Erythroblast (primary cell): ENCODE measurements at regions not wholly inside any gene's neighbourhood (a gene's known extent, or its start where the extent isn't known, plus 50 kb on each side); places are given as distances from the start of the nearest gene placed in this dataset.

Source experiments
- GATA1 ChIP-seq: IDR thresholded peaks from 2 replicates; pipeline ENCODE4 v1.6.1; 2011; ENCODE audit warnings: low read depth, mild to moderate bottlenecking, control low read depth, low read length, moderate library complexity
- POLR2A ChIP-seq: IDR thresholded peaks from 2 replicates; pipeline ENCODE4 v1.6.1; 2011; ENCODE audit warnings: mild to moderate bottlenecking, low read length

DNA sequence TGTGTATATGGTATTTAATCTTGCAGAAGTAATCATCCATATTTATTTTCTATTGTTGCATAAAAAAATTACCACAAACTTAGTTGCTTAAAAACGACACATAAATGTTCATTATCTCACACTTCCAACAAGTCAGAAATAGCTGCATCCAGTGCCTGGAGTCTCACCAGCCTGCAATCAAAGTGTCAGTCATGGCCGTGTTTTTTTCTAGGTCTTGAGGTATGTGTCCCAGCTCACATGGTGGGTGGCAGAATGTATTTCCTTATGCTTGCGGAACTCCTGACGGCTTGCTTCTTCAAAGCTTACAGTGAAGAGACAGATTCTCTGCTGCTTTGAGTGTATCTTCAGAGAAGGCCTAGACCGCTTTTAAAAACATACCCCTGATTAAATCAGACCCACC, 670.2 kb upstream of the LMO3 start:
- TF ChIP-seq POLR2A = no peak
- no peak for TF ChIP-seq GATA1
